NCI-H2107 (cell line): ENCODE measurements at regions not wholly inside any gene's neighbourhood (a gene's known extent, or its start where the extent isn't known, plus 50 kb on each side); places are given as distances from the start of the nearest gene placed in this dataset.
"Not testable (repeated sequence)": the region's sequence is repeated elsewhere in the genome, so short reads cannot be mapped to it uniquely, and the experiment has no call there.

Experiments
- DNase-seq: peaks from one replicate; lab custom pipeline; 2025; lab: John Stamatoyannopoulos, UW

DNA sequence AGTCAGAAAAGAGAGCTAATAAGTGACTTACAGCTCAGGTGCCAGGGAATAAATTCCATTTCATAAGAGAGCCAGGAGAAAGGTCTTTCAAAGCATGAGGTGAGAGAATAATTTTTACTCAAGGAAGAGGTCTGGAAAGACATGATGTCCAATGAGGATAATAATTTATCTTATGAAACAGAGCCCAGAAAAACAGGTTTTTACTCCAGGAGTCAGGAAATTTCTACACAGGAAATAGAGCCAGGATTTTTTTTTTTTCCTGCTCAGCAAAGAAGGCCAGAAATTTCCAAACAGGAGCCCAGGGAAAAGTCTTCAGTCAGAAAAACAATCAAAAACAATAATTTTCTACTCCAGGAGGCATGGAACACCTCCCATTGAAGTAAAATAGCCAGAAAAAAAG, 1185.7 kb upstream of the TSPY4 start:
- no peak for DNase-seq

DNA sequence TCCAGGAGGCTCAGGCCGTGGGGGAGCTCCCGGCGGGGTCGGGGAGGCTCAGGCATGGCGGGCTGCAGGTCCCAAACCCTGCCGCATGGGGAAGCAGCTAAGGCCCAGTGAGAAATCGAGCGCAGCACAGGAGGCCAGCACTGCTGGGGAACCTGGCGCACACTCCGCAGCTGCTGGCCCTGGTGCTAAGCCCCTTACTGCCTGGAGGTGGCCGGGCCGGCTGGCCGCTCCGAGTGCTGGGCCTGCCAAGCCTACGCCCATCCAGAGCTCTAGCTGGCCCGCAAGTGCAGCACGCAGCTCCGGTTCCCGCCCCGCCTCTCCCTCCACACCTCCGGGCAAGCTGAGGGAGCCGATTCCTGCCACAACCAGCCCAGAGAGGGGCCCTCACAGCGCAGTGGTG, 1208.7 kb upstream of the TSPY4 start:
- no peak for DNase-seq

DNA sequence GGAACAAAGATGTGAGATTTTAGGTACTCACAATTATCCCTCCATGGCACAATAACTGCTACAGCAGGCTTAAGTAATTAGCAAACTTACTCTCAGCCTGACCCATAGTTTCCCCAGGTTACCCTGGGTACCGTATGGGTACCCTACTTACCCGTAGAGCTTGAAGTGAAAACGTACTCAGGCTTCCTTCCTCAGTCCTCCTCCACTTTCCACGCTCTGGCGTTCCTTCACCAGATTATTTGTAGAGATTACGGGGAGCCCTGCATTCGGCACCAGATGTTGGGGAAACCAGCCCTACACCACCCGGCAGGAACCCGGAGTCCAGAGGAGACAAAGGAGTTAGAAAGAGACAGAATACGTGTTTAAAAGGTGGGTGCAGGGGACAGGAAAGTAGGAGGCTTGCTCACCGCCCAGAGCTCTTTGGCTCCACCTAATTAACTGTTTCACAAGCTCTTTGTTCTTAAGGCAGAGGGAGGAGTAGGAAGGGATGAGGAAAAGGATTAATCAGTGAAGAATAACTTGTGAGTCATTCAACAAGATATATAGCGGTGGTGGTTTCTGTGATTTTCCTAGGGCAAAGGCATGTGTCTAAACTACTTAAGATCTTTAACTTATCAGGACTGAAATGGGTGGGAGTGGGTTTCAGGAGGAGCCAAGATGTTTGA, 1211.2 kb upstream of the TSPY4 start:
- no peak for DNase-seq

- no peak for DNase-seq
Observed at GRCh38 chrY:8121825-8122224, 1210.3 kb upstream of the AMELY start.

DNA sequence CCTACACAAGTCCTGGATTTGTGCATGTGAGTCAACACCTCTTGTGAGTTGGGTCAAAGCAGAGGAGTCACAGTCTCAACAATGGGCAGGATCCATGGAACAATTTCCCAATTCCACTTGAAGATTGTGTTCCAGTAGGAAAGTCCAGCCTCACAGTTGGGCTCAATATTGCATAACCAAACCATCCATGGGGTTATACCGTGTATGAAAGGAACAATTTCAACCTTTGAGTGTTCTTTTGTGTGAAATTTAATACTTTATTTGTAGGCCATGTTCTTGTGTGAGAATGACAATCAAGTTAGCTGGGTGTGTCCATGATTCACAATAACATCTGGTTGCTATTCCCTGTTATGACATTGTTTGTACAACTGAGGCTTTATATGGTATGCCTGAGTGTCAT, 1182.9 kb upstream of the AMELY start:
- DNase-seq = no peak

DNA sequence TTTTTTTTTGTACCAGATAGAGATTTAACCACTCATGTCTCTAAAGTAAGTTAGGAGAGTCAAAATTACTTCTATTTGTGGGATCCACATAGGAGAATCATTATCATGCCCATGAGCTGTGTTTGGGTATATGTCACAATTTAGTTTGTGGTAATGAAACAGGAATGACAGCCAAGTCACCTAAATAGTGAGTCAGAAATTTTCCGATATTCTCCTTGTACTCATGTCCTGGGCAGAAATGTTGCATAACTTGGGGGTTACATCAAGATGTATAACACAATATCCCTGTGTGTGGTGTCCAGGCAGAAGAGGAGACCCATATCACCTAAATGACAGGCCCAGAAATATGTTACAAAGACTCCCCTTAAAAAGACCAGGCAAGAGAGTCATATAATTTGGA, 1181.4 kb upstream of the AMELY start:
- DNase-seq = no peak

DNA sequence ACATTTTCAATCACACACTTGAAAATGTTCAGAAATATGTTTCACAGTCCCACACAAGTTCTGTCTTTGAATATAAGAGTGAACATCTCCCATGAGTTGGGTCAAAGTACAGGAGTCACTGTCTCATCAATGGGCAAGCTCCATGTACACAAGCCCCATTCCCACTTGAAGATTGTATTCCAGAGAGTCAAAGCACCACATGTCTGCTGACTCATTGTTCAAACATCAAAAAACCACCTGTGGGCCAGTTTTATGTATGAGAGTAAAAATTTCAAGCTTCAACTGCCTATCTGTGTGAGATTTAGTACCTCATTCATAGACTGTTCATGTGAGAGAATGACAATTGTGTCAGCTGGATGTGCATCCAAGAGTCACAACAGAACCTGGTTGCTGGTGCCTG, 1174.4 kb upstream of the AMELY start:
- DNase-seq = no peak

DNA sequence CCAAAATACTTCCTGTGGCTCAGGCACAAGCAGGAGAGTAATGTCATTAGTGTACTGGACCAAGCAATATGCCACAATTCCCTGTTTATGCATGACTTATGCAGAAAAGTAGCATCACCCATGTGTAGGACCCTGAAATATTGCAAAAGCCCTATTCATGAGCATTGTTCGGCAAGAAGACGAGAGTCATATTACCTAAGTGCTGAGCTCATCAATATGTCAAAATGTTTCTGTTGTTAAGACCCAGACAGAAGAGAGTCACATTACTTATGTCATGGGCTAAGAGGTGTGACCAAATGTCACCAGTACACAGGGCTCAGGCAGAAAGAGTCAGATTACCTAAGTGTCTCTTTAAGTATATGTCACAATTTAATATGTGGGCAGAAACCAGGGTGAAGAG, 1172.6 kb upstream of the AMELY start:
- DNase-seq = no peak

DNA sequence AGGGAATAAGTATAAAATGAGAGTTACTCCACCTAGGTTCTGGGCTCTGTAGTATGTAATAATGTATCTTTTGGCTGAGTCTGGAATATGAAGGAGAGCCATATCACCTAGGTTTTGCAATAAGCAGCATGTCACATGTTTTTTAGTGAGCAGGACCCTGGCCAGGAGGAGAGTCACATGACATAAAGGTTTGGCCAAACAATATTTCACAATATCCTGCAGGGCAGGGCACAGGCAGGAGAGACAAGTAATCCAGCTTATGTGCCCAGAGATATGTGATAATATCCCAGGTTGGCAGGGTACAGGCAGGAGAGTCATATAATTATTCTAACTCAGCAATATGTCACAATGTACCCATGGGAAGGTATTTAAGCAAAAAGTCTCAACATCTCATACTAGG, 1169.6 kb upstream of the AMELY start:
- no peak for DNase-seq

DNA sequence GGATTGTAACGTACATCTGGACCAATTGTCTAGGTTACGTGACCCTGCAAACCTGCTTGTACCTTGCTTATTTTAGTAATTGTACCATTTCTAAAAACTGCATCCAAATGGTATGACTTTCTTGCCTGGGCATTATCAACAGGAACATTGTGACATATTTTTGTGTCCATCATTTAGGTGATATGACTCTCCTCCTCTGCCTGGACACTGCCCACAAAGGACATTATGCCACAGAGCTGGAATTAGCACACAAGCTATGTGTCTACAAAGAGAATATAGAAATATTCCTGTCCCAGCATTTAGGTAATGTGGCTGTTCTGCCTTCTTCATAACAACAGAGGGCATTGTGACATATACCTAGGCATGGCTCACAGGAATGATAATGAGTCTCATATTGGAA, 1153.7 kb upstream of the AMELY start:
- DNase-seq = no peak

- no peak for DNase-seq
Observed at GRCh38 chrY:8064500-8064899, 1152.9 kb upstream of the AMELY start.

GRCh38 chrY:8063973-8064372, 1152.4 kb upstream of the AMELY start:
- no peak for DNase-seq

DNA sequence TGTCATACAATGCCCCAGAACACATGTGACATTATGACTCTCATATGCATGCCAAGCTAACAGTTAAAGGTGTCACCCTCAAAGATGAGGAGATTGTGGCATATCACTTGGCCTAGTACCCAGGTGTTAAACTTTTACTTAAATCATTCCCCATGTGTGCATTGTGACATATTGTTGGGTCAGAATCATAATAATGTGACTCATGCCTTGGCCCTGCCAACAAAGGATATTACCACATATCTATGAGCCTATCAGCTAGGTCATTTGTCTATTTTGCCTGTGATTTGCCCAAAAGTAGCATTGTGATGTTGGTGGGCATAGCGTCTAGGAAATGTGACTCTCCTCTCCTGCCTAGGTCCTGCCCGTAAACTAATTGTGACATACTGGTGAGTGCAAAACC, 1147.1 kb upstream of the AMELY start:
- no peak for DNase-seq

DNA sequence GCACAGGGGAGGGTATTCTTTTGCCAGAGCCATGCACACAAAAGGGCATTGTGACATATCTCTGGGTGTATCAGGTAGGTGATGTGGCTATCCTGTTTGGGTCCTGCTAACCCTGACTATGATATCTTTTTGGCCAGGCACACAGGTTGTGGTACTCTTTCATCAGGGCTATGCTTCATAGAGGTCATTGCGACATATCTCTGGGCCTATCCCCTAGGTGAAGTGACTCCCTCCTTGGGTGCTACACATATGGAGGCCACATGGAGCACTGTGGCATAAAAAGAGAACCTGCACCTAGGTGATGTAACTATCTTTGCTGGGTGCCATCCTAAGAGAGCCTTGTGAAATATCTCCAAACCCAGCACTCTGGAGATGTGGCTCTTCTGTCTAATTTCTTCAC, 1139.8 kb upstream of the AMELY start:
- DNase-seq = no peak

- DNase-seq = no peak
Observed at GRCh38 chrY:8041238-8041637, 1129.7 kb upstream of the AMELY start.

DNA sequence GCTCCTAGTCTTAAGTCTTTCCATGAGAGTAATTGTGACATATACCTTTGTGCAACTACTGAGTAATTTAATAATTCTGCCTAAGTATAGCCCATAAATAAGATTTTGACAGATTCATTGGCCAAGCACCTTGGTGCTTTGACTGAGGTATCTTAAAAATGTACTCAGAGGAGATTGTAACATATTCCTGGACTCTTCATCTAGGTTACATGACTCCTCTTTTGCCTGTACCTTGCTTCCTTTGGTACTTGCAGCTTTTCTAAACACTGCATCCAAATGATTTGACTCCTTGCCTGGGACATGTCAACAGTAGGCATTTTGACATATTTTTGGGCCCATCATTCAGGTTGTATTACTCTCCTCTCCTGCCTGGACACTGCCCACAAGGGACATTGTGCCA, 1125.0 kb upstream of the AMELY start:
- no peak for DNase-seq

DNA sequence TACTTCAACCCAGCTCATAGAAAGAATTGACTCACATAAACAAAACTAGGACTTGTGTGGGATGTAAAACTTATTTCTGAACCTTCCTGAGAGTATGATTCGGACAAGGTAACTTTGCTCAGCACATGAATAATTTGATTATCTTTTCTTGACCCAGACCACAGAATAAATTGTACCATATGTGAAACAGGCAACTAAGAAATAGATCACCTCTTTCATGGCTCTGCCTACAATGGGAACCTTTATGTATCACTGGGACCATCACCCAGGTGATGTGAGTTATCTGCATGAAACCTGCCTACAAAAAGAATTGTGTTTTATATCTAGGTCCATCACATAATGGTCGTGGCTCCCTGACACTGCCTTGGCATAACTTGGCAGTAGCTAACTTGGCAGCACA, 1124.1 kb upstream of the AMELY start:
- DNase-seq = no peak

- no peak for DNase-seq
Observed at GRCh38 chrY:8034673-8035072, 1123.1 kb upstream of the AMELY start.

DNA sequence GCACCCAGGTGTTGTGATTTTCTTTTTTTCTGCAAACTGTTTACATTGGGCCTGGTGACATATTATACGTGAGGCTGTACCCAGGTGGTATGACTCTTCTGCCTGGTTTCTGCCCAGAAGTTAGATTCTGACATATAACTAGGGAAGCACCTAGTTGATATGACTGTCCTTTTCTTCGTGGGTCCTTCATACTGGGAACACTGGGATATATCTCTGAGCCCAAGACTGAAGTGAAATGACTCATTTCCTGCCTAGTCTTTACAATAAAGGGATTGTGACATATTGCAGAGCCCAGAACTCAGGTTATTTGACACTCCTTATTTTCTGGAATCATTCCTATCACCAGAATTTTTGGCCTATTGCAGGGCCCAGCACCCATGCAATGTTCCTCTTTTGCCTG, 1121.6 kb upstream of the AMELY start:
- DNase-seq = no peak

DNA sequence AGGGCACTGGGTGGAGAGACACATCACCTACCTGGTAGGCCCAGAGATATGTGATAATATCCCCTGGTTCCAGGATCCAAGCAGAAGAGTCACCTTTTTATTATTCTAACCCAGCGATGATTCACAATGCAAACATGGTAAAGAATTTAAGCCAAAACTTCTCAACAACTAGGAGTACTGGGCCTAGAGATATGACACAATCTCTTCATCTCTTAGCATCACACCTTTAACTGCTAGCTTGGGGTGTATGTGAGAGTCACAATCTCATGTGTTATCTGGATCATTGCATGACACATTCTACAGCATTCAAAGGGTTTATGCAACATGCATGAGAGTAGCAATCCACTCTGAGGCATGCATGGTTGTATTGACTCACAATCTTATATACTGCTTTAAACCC, 1109.0 kb upstream of the AMELY start:
- DNase-seq = no peak

- DNase-seq = no peak
Observed at GRCh38 chrY:8011515-8011914, 1100.0 kb upstream of the AMELY start.

- no peak for DNase-seq
Observed at GRCh38 chrY:8004196-8004595, 1092.6 kb upstream of the AMELY start.

- no peak for DNase-seq
Observed at GRCh38 chrY:7996726-7997125, 1085.2 kb upstream of the AMELY start.

DNA sequence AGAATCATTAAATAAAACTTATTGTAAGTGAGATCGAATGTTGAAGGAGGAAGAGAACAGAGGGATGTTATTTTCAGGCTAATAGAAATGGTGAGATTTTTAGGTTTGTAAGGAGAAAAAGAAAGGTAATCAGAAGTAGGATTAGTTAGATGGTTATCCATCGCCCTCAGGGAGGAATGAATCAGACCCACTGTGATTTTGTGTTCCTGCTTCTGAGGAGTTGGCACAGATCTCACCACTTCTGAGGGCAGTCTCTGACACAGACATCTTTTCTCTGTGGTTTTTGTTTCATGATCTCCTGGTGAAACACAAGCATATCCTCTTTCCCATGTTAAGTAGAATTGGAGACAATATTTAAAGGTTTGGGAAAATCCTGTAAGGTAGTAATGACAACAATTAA, 1083.2 kb upstream of the AMELY start:
- not testable (repeated sequence) for DNase-seq

GRCh38 chrY:7979770-7980169, 1068.2 kb upstream of the AMELY start:
- no peak for DNase-seq
